CD14-positive monocyte (primary cell): ENCODE measurements at regions not wholly inside any gene's neighbourhood (a gene's known extent, or its start where the extent isn't known, plus 50 kb on each side); places are given as distances from the start of the nearest gene placed in this dataset.

Experiments
- DNase-seq, 3 donors: peaks; one replicate each; pipeline ENCODE4 v3.0.0-alpha.2; 2011 to 2022
- H2AFZ ChIP-seq: 2 replicates; pipeline ENCODE4 v1.6.0; 2012; ENCODE audit warnings: mild to moderate bottlenecking, low read depth, low read length, inconsistent platforms; ENCODE audit not compliant: insufficient read depth, poor library complexity, severe bottlenecking
- H3K27ac ChIP-seq, 2 donors: 1 replicate in 1 of 2; 2 replicates in 1 of 2; pipeline ENCODE4 v1.5.1; 2012 to 2013; ENCODE audit warnings: low read length in 2 of 2, control low read depth in 1 of 2, inconsistent platforms in 1 of 2, low read depth in 1 of 2, mild to moderate bottlenecking in 1 of 2
- H3K27me3 ChIP-seq, 2 donors: one replicate each; pipeline versions ENCODE4 v1.6.0 to v1.6.1; 2011 to 2013; ENCODE audit warnings: low read length in 2 of 2; ENCODE audit not compliant: control insufficient read depth in 2 of 2, insufficient read depth in 2 of 2
- H3K36me3 ChIP-seq, 2 donors: replicated peaks in 1 of 2; 1 replicate in 1 of 2; 2 replicates in 1 of 2; pipeline versions ENCODE4 v1.5.1 to v1.6.1; 2012 to 2013; ENCODE audit warnings: low read length in 2 of 2, control low read depth in 1 of 2, inconsistent platforms in 1 of 2, mild to moderate bottlenecking in 1 of 2; ENCODE audit not compliant: insufficient read depth in 2 of 2, control insufficient read depth in 1 of 2
- H3K4me1 ChIP-seq, 2 donors: 1 replicate in 1 of 2; 2 replicates in 1 of 2; pipeline versions ENCODE4 v1.5.1 to v1.6.1; 2012 to 2013; ENCODE audit warnings: low read length in 2 of 2, control low read depth in 1 of 2, inconsistent platforms in 1 of 2, mild to moderate bottlenecking in 1 of 2, moderate library complexity in 1 of 2; ENCODE audit not compliant: insufficient read depth in 2 of 2, control insufficient read depth in 1 of 2
- H3K4me2 ChIP-seq: replicated peaks from 2 replicates; pipeline ENCODE3; 2012; ENCODE audit warnings: low read length, moderate library complexity, mild to moderate bottlenecking; ENCODE audit not compliant: poor library complexity, severe bottlenecking; ENCODE audit errors: extremely low read depth
- H3K4me3 ChIP-seq, 3 experiments: fragments of 200-600 bp in 1 of 3; sonication (generic) in 1 of 3; replicated peaks in 1 of 3; 1 replicate in 2 of 3; 2 replicates in 1 of 3; pipeline ENCODE4 v1.5.1; 2011 to 2013; ENCODE audit warnings: low read length in 3 of 3, mild to moderate bottlenecking in 3 of 3, control low read depth in 2 of 3, low read depth in 2 of 3, inconsistent platforms in 1 of 3, moderate library complexity in 1 of 3
- H3K79me2 ChIP-seq: 2 replicates; pipeline ENCODE4 v1.6.0; 2012; ENCODE audit warnings: mild to moderate bottlenecking, control low read depth, inconsistent platforms, low read length, moderate library complexity; ENCODE audit not compliant: insufficient read depth
- H3K9ac ChIP-seq: 2 replicates; pipeline ENCODE4 v1.6.0; 2017; ENCODE audit warnings: low read length, mild to moderate bottlenecking; ENCODE audit not compliant: insufficient read depth, poor library complexity, severe bottlenecking
- H3K9me3 ChIP-seq, 2 donors: replicated peaks in 1 of 2; 1 replicate in 1 of 2; 2 replicates in 1 of 2; pipeline versions ENCODE4 v1.5.1 to v1.6.1; 2012 to 2013; ENCODE audit warnings: low read length in 2 of 2, control low read depth in 1 of 2; ENCODE audit not compliant: control insufficient read depth in 1 of 2, insufficient read depth in 1 of 2
- H4K20me1 ChIP-seq: 2 replicates; pipeline ENCODE4 v1.6.0; 2012; ENCODE audit warnings: mild to moderate bottlenecking, low read length, control low read depth, moderate library complexity; ENCODE audit not compliant: insufficient read depth
- H3K27ac Mint-ChIP-seq, 7 donors: one replicate each; pipeline ENCODE4 v1.8.0; 2020; ENCODE audit warnings: mild to moderate bottlenecking in 7 of 7, mixed read lengths in 7 of 7, moderate library complexity in 6 of 7, inconsistent platforms in 2 of 7
- H3K27me3 Mint-ChIP-seq, 3 donors: one replicate each; pipeline ENCODE4 v1.8.0; 2021 to 2022; ENCODE audit warnings: low read depth in 3 of 3, mild to moderate bottlenecking in 3 of 3, mixed read lengths in 3 of 3, moderate library complexity in 3 of 3, inconsistent platforms in 1 of 3
- H3K36me3 Mint-ChIP-seq, 2 donors: one replicate each; pipeline ENCODE4 v1.8.0; 2020; ENCODE audit warnings: mixed read lengths in 2 of 2, inconsistent platforms in 1 of 2, mild to moderate bottlenecking in 1 of 2
- H3K4me1 Mint-ChIP-seq: one replicate; pipeline ENCODE4 v1.8.0; 2020; ENCODE audit warnings: mild to moderate bottlenecking, mixed read lengths
- H3K4me3 Mint-ChIP-seq, 2 donors: one replicate each; pipeline ENCODE4 v1.8.0; 2020; ENCODE audit warnings: mild to moderate bottlenecking in 2 of 2, mixed read lengths in 2 of 2, moderate library complexity in 1 of 2
- H3K9me3 Mint-ChIP-seq, 7 donors: one replicate each; pipeline ENCODE4 v1.8.0; 2020 to 2022; ENCODE audit warnings: mixed read lengths in 7 of 7, mild to moderate bottlenecking in 6 of 7, moderate library complexity in 6 of 7, inconsistent platforms in 2 of 7
- CTCF ChIP-seq: fragments of 200-600 bp; IDR thresholded peaks from one replicate; pipeline ENCODE4 v1.8.0; 2022; ENCODE audit warnings: antibody characterized with exemption, mild to moderate bottlenecking
- WGBS: methylation state at CpG from one replicate; pipeline ENCODE4 v1.1.5; 2013; ENCODE audit warnings: missing lambda C conversion rate; ENCODE audit not compliant: insufficient coverage; 5-methylcytosine and 5-hydroxymethylcytosine counted together
- intact Hi-C, 2 donors: fragments of 100-400 bp; cut with micrococcal nuclease; formaldehyde crosslinking; loops; one replicate each; pipeline versions ENCODE4 v1.15.0 to v1.15.1; 2023

- intact Hi-C loops, result no loop called here
- Histone ChIP-seq H3K36me3 (no peaks in the 10 kb centered on the region), H3K79me2 (no peaks in the 10 kb centered on the region), H3K4me1 (no peaks in the 10 kb centered on the region), H2AFZ (no peak overlapping the region), H3K9ac (no peak overlapping the region), H3K4me2 (no peak overlapping the region), H4K20me1 (no peaks in the 10 kb centered on the region), H3K27ac (no peak overlapping the region), H3K4me3 (no peak overlapping the region), H3K27me3 (no peaks in the 10 kb centered on the region), H3K9me3 (peaks cover 0 to under 1% of the 10 kb centered on the region in 2 donors)
- Mint-ChIP-seq H3K9me3 (peaks cover 0 to 8% (median 2%) of the 10 kb centered on the region in 7 donors), H3K4me3 (no peak overlapping the region), H3K36me3 (no peaks in the 10 kb centered on the region), H3K27me3 (peaks cover 0 to 1% (median 0%) of the 10 kb centered on the region in 3 donors), H3K27ac (no peak overlapping the region), H3K4me1 (no peaks in the 10 kb centered on the region)
- WGBS, result 100% methylated on average over 1 of the region's 3 CpGs
- no peak for TF ChIP-seq CTCF
- no peak for DNase-seq
These were observed 116.2 kb downstream of the ASCL1 start for GRCh38 chr12:103073630-103074029.

DNA sequence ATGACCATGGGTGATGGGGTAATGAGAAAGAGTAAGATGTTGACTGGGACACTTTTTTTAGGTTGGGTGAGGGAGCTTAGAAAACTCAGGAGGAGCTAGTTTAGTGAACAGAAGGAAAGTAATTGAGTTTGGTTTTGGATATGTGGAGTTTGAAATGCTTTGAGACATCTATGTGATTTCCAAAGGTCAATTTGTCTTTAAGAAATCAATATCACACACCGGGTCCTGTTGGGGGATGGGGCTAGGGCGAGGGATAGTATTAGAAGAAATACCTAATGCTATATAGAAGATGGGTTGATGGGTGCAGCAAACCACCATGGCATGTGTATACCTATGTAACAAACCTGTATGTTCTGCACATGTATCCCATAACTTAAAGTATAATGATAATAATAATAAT, 118.4 kb downstream of the ASCL1 start:
- Histone ChIP-seq H3K9me3 (peaks cover 0 to 2% of the 10 kb centered on the region in 2 donors), H3K36me3 (no peaks in the 10 kb centered on the region), H2AFZ (no peak overlapping the region), H4K20me1 (no peaks in the 10 kb centered on the region), H3K4me3 (no peak overlapping the region), H3K27me3 (no peaks in the 10 kb centered on the region), H3K4me2 (no peak overlapping the region), H3K9ac (no peak overlapping the region), H3K27ac (no peak overlapping the region), H3K4me1 (no peaks in the 10 kb centered on the region), H3K79me2 (no peaks in the 10 kb centered on the region)
- Mint-ChIP-seq H3K36me3 (no peaks in the 10 kb centered on the region), H3K27me3 (peaks cover 0 to 1% (median 0%) of the 10 kb centered on the region in 3 donors), H3K27ac (no peak overlapping the region), H3K4me1 (no peaks in the 10 kb centered on the region), H3K9me3 (peaks cover 0 to 3% (median 0%) of the 10 kb centered on the region in 7 donors), H3K4me3 (no peak overlapping the region)
- DNase-seq, result no peak
- intact Hi-C loops, result no loop called here
- WGBS, result no CpG with 5 or more reads among the region's 2 CpGs
- TF ChIP-seq CTCF, result no peak
